Dermis microvascular lymphatic vessel endothelial cell (primary cell): ENCODE measurements at regions not wholly inside any gene's neighbourhood (a gene's known extent, or its start where the extent isn't known, plus 50 kb on each side); places are given as distances from the start of the nearest gene placed in this dataset.
"Not testable (repeated sequence)": the region's sequence is repeated elsewhere in the genome, so short reads cannot be mapped to it uniquely, and the experiment has no call there.

Source experiments
- DNase-seq, 2 donors: peaks; one replicate each; pipeline versions ENCODE4 v3.0.0 to v3.0.0-alpha.2; 2010; ENCODE audit warnings: low read depth in 2 of 2

- no peak for DNase-seq
These were observed 463.2 kb downstream of the KLF5 start for GRCh38 chr13:73521985-73522524.

DNA sequence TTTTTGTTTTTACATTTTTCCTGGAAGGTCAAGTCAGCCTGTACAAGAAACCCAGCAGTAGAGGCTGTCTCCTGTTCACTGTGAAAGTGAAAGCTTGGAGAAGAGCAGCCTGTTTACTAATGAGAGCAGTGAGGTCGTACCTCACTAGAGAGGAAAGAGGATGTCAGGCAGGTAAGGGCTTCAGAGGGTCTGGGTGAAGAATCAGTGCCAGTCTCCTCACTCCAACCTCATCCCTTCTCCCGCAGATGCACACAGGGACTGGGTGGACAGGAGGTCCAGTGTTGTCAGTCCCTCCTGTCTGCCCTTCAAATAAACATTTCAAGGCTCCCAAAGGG is 462.5 kb downstream of the KLF5 start:
- DNase-seq: no peak

DNA sequence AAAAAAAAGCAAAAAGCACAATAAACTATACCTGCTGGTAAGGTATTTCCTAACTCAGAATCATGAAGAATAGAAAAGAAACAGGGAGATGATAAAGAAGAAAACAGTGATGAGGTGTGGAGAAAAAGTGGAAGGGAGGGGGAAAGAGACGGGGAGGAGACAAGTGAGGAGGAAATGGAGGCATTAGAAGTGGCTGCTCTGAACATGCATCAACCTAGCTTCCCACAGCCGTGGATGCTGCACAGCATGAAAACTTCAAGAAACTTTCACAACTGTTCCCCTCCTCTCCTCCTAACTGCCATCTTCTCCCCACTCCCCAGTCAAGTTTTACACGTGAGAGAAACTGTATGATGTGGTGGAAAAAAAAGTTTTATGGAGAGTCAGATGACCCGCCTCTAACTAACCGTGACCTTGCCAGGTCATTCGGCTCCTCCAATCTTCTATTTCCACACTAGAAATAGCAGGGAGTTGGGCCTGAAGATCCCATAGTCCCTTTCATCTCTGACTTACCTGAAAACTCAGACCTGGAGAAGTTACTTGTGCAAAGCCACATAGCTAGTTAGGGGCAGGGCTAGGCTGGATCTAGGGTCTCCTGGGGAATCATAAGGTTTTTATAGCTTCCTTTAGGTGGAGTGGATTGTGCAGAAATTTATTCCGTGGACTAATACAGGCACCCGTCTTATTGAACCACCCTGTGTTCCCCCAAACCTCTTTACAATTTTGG is 461.9 kb downstream of the KLF5 start:
- no peak for DNase-seq

GRCh38 chr13:73520135-73520534 is 461.3 kb downstream of the KLF5 start:
- DNase-seq: not testable (repeated sequence)

GRCh38 chr13:73519396-73520116 is 460.8 kb downstream of the KLF5 start:
- no peak for DNase-seq

DNA sequence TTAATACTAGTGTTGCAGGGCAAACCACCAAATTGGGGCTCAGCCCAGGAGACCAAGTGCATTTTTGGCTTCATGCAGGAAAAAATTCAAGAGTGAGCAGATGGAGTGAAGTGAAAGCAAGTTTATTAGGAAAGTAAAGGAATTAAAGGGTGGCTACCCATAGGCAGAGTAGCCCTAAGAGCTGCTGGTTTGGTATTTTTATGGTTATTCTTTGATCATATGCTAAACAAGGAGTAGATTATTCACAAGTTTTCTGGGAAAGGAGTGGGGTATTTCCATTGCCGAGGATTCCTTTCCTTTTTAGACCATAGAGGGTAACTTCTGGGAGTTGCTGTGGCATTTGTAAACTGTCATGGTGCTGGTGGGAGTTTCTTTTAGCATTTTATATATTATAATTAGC is 459.0 kb downstream of the KLF5 start:
- DNase-seq: no peak

DNA sequence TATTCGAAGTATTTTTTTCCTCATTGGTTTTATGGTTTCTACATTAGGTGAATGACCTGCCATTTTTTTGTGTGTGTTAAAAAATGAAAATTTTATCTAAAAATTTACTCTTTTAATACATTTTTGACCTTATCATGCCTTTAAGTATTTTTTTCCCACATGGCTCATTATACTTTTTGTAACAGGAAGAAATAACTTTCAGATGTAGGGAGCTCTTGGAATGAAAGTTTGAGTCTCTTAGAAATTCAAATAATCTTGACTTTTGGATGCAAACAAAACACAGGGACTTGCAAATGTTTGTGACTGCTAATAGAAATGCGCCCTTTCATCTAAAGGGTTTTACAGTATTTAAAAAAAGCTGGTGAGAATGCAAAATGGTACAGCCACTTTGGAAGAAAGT is 457.9 kb downstream of the KLF5 start:
- DNase-seq: no peak

DNA sequence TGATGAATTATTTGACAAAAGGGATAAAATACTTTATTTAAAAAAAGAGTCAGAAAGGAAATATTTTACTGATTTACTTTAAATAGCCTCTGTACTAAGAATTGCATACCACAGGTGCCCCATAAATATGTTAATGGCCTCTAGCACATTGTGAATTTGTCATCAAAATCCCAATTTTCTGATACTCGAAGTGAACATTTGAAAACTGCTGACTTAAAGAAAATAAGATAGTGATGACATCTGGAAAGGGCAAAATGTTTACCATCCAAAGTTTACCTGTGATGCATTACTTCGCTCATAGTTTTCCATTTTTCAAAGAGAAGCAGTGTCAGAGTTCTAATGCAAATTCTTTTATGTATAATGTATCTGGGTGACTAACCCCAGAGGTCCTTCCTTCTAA is 455.4 kb downstream of the KLF5 start:
- DNase-seq: no peak

GRCh38 chr13:73513751-73514150 is 454.9 kb downstream of the KLF5 start:
- no peak for DNase-seq

- DNase-seq: no peak
These were observed 450.0 kb downstream of the KLF5 start for GRCh38 chr13:73508841-73509240.

GRCh38 chr13:73505376-73505890 is 446.6 kb downstream of the KLF5 start:
- DNase-seq: no peak

- no peak for DNase-seq
These were observed 440.9 kb downstream of the KLF5 start for GRCh38 chr13:73499695-73500094.

GRCh38 chr13:73497430-73497829 is 438.6 kb downstream of the KLF5 start:
- no peak for DNase-seq

GRCh38 chr13:73496711-73497110 is 437.9 kb downstream of the KLF5 start:
- no peak for DNase-seq

DNA sequence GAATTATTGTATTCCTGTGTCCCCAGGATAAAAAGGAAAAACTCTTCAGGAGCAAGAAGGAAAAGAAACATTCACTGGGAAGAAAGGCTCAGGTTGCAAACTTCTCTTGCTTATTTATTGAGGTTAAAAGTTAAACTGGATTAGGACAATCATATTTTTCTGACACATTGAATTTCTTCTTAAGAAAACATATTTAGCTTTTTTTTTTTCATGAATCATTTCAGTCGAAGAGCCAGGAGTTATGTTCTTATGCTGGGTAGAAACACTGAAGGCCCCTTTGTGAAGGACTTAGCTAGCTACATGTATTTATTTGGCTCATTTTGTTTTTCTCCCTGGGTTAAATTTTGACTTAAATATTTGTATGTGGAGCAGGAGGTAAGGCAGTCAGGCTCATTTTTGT is 434.0 kb downstream of the KLF5 start:
- no peak for DNase-seq

GRCh38 chr13:73482556-73482955 is 423.8 kb downstream of the KLF5 start:
- DNase-seq: no peak

DNA sequence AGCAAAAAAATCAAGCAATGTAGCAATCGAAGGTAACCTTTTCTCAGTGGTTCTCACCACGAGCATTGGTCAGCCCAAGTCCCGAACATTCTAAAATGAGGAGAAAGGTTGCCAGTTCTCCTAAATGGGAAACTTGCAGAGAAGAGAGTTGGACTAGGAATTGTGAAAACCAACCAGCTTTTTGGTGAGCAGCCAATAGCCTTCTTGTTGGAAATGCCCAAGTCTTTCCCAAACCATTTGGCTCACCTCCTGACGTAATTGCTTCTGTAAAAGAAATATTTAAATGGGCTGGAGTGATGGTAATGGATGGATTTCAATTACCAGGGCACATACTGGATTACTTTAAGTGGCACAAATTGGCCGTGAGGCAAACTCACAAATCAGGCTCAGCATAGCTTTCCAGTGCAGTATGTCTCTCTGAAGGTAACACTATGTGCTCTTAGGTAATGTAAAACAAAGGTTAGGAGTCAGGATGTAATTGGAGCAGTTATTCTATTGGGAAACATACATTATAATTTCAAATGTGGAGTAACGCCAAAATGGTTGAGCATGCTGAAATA is 423.2 kb downstream of the KLF5 start:
- DNase-seq: no peak

DNA sequence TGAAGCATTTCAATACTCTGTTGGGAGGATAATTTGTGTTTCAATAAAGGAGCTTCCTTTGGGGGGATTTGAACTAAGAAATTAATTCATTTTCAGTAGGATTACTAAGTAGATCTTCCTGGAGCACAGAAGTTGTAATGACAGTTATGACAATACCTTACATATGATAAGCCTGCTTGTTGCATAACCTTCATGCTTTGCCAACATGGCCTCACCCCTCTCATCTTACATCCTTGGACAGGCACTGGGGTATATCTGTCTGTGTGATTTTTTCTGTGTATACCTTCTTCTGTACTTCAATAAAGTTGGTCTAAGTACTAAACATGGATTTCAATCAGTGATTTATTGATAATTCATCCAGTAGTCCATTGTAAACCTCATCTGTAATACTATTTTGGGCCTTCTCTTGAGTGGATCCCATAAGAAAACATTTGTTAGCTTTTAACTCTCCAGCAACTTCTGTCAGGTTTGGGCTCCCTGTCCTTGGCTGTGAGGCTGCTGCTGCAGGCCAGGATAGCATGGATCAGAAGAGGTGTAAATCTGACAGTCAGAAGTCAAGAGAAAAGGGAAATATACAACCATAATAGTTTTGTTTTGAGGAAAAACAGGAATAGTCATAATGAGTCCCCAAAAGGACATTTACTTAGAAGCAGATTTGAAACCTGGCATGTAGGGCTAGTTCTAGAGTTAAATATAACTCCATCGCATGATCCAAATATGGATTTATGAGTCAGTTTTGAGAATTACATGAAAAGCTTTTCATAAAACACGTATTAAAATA is 422.2 kb downstream of the KLF5 start:
- DNase-seq: no peak

- DNase-seq: no peak
These were observed 421.1 kb downstream of the KLF5 start for GRCh38 chr13:73479856-73480255.

GRCh38 chr13:73479351-73479750 is 420.5 kb downstream of the KLF5 start:
- no peak for DNase-seq

DNA sequence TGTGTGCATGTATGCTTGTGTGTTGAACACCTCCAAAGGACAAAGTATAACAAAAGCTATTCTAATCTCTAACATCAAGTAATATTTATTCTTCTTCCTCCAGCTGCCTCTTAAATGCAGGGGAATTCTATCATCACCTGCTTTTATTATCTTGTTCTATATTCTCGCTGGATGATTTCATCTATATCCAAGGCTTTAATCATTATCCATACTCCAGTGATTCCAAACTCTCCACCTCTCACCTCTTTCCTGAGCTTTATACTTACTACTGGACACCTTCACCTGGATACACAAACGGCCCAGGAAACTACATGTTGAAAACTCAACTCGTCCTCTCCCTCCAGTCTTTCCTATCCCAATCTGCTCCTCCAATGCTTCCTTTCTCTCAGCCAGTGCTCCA is 418.6 kb downstream of the KLF5 start:
- DNase-seq: no peak

DNA sequence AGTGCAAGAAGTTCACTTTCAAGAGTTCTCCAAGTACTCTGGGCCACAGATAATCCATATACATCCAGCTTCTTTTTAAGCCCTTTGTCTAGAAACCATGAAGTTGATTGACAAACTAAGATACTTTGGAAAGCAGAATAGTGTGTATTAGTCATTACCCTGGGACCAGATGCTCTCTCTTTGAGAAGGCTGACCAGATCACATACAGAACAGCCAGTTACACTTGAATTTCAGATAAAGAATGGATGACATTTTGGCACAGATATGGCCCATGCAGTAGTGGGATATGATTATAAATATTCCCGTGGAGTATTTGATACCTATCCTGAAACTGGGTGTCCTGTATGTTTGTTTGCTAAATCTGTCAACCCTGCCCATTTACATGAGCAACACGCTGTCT is 414.2 kb downstream of the KLF5 start:
- DNase-seq: no peak
